ENCODE measurements at regions not wholly inside any gene's neighbourhood (a gene's known extent, or its start where the extent isn't known, plus 50 kb on each side); places are given as distances from the start of the nearest gene placed in this dataset.

GRCh38 chr3:48077815-48078214, 61.6 kb upstream of the MAP4 start:
- H3K9me2 ChIP-seq (replicated peaks; ENCODE audit: low read length): no peaks in the 10 kb centered on the region
- no peak for TF ChIP-seq EZH2 (IDR thresholded peaks at IDR 0.05; ENCODE audit: low read length, unreplicated experiment)
- TF ChIP-seq CTCF (conservative IDR thresholded peaks at IDR 0.05; ENCODE audit: low read depth, low read length): no peak
- TF ChIP-seq EZH2phosphoT487 (IDR thresholded peaks at IDR 0.05; ENCODE audit: borderline replicate concordance, low read length): no peak
- intact Hi-C loops (cut with micrococcal nuclease): no loop called here
- ChIA-PET POLR2A (ENCODE audit: unreplicated experiment) (no interaction called here), CTCF (no interaction called here)
- no peak overlapping the region for H3K4me2 ChIP-seq (ENCODE audit: low read length)
- DNase-seq: peak; percentile 25
- no TSS peak for BruUV-seq (replicated peaks)
- H4K20me1 ChIP-seq (ENCODE audit: low read length): peaks cover 52% of the 10 kb centered on the region
- ATAC-seq: peak; percentile 42; the same call in 1 of the 2 replicates
- no peak overlapping the region for H2AFZ ChIP-seq (ENCODE audit: low read length)
- no peak overlapping the region for H3K9ac ChIP-seq (ENCODE audit: low read length)
- no peaks in the 10 kb centered on the region for H3K27me3 ChIP-seq (ENCODE audit: low read length)
- peaks cover 19% of the 10 kb centered on the region for H3K36me3 ChIP-seq (ENCODE audit: low read depth, low read length)
- H3K4me1 ChIP-seq (ENCODE audit: insufficient read depth, low read length): peaks cover 18% of the 10 kb centered on the region
- H3K9me3 ChIP-seq (ENCODE audit: low read length): no peaks in the 10 kb centered on the region
- no peak overlapping the region for H3K4me3 ChIP-seq (ENCODE audit: low read length)
- H3K79me2 ChIP-seq (ENCODE audit: low read length): peaks cover 98% of the 10 kb centered on the region
- H3F3A ChIP-seq (ENCODE audit: low read length, unreplicated experiment): no peaks in the 10 kb centered on the region
- H3K27ac ChIP-seq (ENCODE audit: low read length): no peak overlapping the region

- H3K27ac ChIP-seq (ENCODE audit: low read length): no peak overlapping the region
- H3K36me3 ChIP-seq (ENCODE audit: low read depth, low read length): peaks cover 12% of the 10 kb centered on the region; the same call in 1 of the 2 replicates
- no peak overlapping the region for H3K4me3 ChIP-seq (ENCODE audit: low read length)
- no peak overlapping the region for H3K4me2 ChIP-seq (ENCODE audit: low read length)
- H2AFZ ChIP-seq (ENCODE audit: low read length): no peak overlapping the region
- H3K27me3 ChIP-seq (ENCODE audit: low read length): no peaks in the 10 kb centered on the region
- H3K9me2 ChIP-seq (replicated peaks; ENCODE audit: low read length): no peaks in the 10 kb centered on the region
- H3K9me3 ChIP-seq (ENCODE audit: low read length): no peaks in the 10 kb centered on the region
- H3K9ac ChIP-seq (ENCODE audit: low read length): no peak overlapping the region
- no peak for TF ChIP-seq CTCF (conservative IDR thresholded peaks at IDR 0.05; ENCODE audit: low read depth, low read length)
- no peak for TF ChIP-seq EZH2 (IDR thresholded peaks at IDR 0.05; ENCODE audit: low read length, unreplicated experiment)
- TF ChIP-seq EZH2phosphoT487 (IDR thresholded peaks at IDR 0.05; ENCODE audit: borderline replicate concordance, low read length): no peak
- peaks cover 10% of the 10 kb centered on the region for H3K4me1 ChIP-seq (ENCODE audit: insufficient read depth, low read length)
- POLR2A ChIA-PET (ENCODE audit: unreplicated experiment): no interaction called here
- no TSS peak for BruUV-seq (replicated peaks)
- no peak for ATAC-seq
- no peaks in the 10 kb centered on the region for H3F3A ChIP-seq (ENCODE audit: low read length, unreplicated experiment)
- DNase-seq: no peak
- peaks cover 98% of the 10 kb centered on the region for H3K79me2 ChIP-seq (ENCODE audit: low read length)
- intact Hi-C loops (cut with micrococcal nuclease): no loop called here
- CTCF ChIA-PET: no interaction called here
- H4K20me1 ChIP-seq (ENCODE audit: low read length): peaks cover 39% of the 10 kb centered on the region
Observed at GRCh38 chr3:48070030-48070429, 53.8 kb upstream of the MAP4 start.

GRCh38 chr3:48069339-48069738, 53.1 kb upstream of the MAP4 start:
- ATAC-seq (no peak), DNase-seq (no peak)
- Histone ChIP-seq H3F3A (ENCODE audit: low read length, unreplicated experiment) (no peaks in the 10 kb centered on the region), H3K79me2 (ENCODE audit: low read length) (peaks cover 98% of the 10 kb centered on the region), H3K4me2 (ENCODE audit: low read length) (no peak overlapping the region), H3K36me3 (ENCODE audit: low read depth, low read length) (peaks cover 9% of the 10 kb centered on the region; the same call in 1 of the 2 replicates), H3K4me1 (ENCODE audit: insufficient read depth, low read length) (peaks cover 17% of the 10 kb centered on the region), H3K9me2 (replicated peaks; ENCODE audit: low read length) (no peaks in the 10 kb centered on the region), H3K27ac (ENCODE audit: low read length) (no peak overlapping the region), H3K9me3 (ENCODE audit: low read length) (no peaks in the 10 kb centered on the region), H3K9ac (ENCODE audit: low read length) (no peak overlapping the region), H2AFZ (ENCODE audit: low read length) (no peak overlapping the region), H3K4me3 (ENCODE audit: low read length) (no peak overlapping the region), H3K27me3 (ENCODE audit: low read length) (no peaks in the 10 kb centered on the region), H4K20me1 (ENCODE audit: low read length) (peaks cover 41% of the 10 kb centered on the region)
- no TSS peak for BruUV-seq (replicated peaks)
- intact Hi-C loops (cut with micrococcal nuclease): no loop called here
- ChIA-PET CTCF (no interaction called here), POLR2A (ENCODE audit: unreplicated experiment) (no interaction called here)
- TF ChIP-seq EZH2 (IDR thresholded peaks at IDR 0.05; ENCODE audit: low read length, unreplicated experiment): no peak

Measured in PC-3 (cell line).